ENCODE measurements at regions not wholly inside any gene's neighbourhood (a gene's known extent, or its start where the extent isn't known, plus 50 kb on each side); places are given as distances from the start of the nearest gene placed in this dataset.

- no peak for TF ChIP-seq CTCF (IDR thresholded peaks at IDR 0.05; ENCODE audit: low read depth, low read length)
- no peak for DNase-seq (ENCODE audit: extremely low read depth, low read depth)
Observed at GRCh38 chr1:83006271-83006670, 992.7 kb downstream of the TTLL7 start.

GRCh38 chr1:83000286-83000685, 998.6 kb downstream of the TTLL7 start:
- no peak for TF ChIP-seq CTCF (IDR thresholded peaks at IDR 0.05; ENCODE audit: low read depth, low read length)
- DNase-seq (ENCODE audit: extremely low read depth, low read depth) = no peak

GRCh38 chr1:82995951-82996350, 1003.0 kb downstream of the TTLL7 start:
- TF ChIP-seq CTCF (IDR thresholded peaks at IDR 0.05; ENCODE audit: low read depth, low read length) = no peak

GRCh38 chr1:82994616-82995263, 1004.2 kb downstream of the TTLL7 start:
- DNase-seq (ENCODE audit: extremely low read depth, low read depth) = no peak
- no peak for TF ChIP-seq CTCF (IDR thresholded peaks at IDR 0.05; ENCODE audit: low read depth, low read length)

More at GRCh38 chr1:82995951-82996350, 1003.0 kb downstream of the TTLL7 start:
- no peak for DNase-seq (ENCODE audit: extremely low read depth, low read depth)

GRCh38 chr1:82991569-82991968, 1007.4 kb downstream of the TTLL7 start:
- no peak for TF ChIP-seq CTCF (IDR thresholded peaks at IDR 0.05; ENCODE audit: low read depth, low read length)

GRCh38 chr1:82979593-82980236, 1019.2 kb downstream of the TTLL7 start:
- TF ChIP-seq CTCF (IDR thresholded peaks at IDR 0.05; ENCODE audit: low read depth, low read length) = no peak
- DNase-seq (ENCODE audit: extremely low read depth, low read depth) = no peak

More at GRCh38 chr1:82991569-82991968, 1007.4 kb downstream of the TTLL7 start:
- DNase-seq (ENCODE audit: extremely low read depth, low read depth) = no peak

- DNase-seq (ENCODE audit: extremely low read depth, low read depth) = no peak
- TF ChIP-seq CTCF (IDR thresholded peaks at IDR 0.05; ENCODE audit: low read depth, low read length) = no peak
Observed at GRCh38 chr1:82978461-82979324, 1020.2 kb downstream of the TTLL7 start.

Measured in AG09319 (cell line).